ENCODE measurements at regions not wholly inside any gene's neighbourhood (a gene's known extent, or its start where the extent isn't known, plus 50 kb on each side); places are given as distances from the start of the nearest gene placed in this dataset.
"Not testable (repeated sequence)": the region's sequence is repeated elsewhere in the genome, so short reads cannot be mapped to it uniquely, and the experiment has no call there.

- no peak for DNase-seq
These were observed 126.3 kb upstream of the FBXO33 start for GRCh38 chr14:39558525-39558924.

- DNase-seq: no peak
These were observed 123.5 kb upstream of the FBXO33 start for GRCh38 chr14:39555749-39556148.

GRCh38 chr14:39554576-39554975 lies 122.3 kb upstream of the FBXO33 start:
- no peak for DNase-seq

GRCh38 chr14:39548358-39548757 lies 116.1 kb upstream of the FBXO33 start:
- DNase-seq: no peak

GRCh38 chr14:39547845-39548244 lies 115.6 kb upstream of the FBXO33 start:
- DNase-seq: no peak

- no peak for DNase-seq
These were observed 73.6 kb upstream of the FBXO33 start for GRCh38 chr14:39505812-39506211.

- DNase-seq: no peak
These were observed 68.0 kb upstream of the FBXO33 start for GRCh38 chr14:39500253-39500652.

GRCh38 chr14:39499514-39499913 lies 67.3 kb upstream of the FBXO33 start:
- no peak for DNase-seq

GRCh38 chr14:39497677-39498076 lies 65.4 kb upstream of the FBXO33 start:
- not testable (repeated sequence) for DNase-seq

- DNase-seq: no peak
These were observed 60.0 kb upstream of the FBXO33 start for GRCh38 chr14:39492267-39492666.

- no peak for DNase-seq
These were observed 58.9 kb upstream of the FBXO33 start for GRCh38 chr14:39491134-39491571.

- no peak for DNase-seq
These were observed 56.4 kb upstream of the FBXO33 start for GRCh38 chr14:39488600-39488999.

- DNase-seq: no peak
These were observed 51.4 kb upstream of the FBXO33 start for GRCh38 chr14:39483682-39484081.

All from skin of body (tissue), 1 donor.